ENCODE measurements at regions not wholly inside any gene's neighbourhood (a gene's known extent, or its start where the extent isn't known, plus 50 kb on each side); places are given as distances from the start of the nearest gene placed in this dataset.
A peak's percentile ranks its signal among the peaks of the same experiment; 100 is the strongest.

DNA sequence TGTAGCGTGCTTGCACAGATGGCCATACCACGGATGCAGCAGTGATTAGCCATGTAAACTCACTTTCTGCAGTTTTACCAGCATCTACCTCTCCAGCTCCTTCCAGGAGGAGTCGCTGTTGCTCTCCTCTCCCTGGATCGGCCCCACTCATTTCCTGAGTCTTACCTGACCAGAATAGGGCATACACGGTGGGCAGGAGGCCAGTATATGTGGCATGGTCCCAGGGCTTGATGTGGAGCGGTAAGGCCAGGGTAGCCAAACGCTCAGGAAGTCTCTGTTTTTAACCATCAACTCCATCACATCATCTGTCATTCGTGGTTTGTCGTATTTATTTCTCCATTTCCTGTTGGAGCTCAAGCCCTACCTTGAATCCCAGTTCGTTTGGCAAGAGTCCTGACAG, 163.4 kb upstream of the USP24 start:
- TF ChIP-seq, protein P1, sequence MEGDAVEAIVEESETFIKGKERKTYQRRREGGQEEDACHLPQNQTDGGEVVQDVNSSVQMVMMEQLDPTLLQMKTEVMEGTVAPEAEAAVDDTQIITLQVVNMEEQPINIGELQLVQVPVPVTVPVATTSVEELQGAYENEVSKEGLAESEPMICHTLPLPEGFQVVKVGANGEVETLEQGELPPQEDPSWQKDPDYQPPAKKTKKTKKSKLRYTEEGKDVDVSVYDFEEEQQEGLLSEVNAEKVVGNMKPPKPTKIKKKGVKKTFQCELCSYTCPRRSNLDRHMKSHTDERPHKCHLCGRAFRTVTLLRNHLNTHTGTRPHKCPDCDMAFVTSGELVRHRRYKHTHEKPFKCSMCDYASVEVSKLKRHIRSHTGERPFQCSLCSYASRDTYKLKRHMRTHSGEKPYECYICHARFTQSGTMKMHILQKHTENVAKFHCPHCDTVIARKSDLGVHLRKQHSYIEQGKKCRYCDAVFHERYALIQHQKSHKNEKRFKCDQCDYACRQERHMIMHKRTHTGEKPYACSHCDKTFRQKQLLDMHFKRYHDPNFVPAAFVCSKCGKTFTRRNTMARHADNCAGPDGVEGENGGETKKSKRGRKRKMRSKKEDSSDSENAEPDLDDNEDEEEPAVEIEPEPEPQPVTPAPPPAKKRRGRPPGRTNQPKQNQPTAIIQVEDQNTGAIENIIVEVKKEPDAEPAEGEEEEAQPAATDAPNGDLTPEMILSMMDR (IDR thresholded peaks at IDR 0.05; ENCODE audit: insufficient read depth, low read length): peak; percentile 27
- TF ChIP-seq GABPA (IDR thresholded peaks at IDR 0.05; ENCODE audit: low read depth): no peak
- H3K27ac ChIP-seq (replicated peaks): no peak overlapping the region

DNA sequence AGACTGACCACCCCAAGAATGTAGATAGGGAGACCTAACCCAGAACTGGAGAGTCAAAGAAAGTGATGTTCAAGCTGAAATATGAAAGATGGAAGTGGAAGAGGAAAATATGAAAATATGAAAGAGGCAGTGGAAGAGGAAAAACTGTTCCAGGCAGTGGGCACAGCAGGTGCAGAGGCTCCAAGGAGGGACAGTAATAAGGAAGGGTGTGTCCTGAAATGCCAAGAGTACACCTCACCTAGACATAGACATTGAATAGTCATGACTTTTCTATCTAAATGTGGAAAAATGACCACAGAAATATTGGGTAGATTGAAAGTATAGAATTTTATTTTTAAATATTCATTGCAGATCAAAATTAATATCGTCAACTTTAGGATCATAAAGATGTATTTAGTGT, 161.7 kb upstream of the USP24 start:
- H3K27ac ChIP-seq (replicated peaks): no peak overlapping the region
- no peak for DNase-seq (ENCODE audit: low read depth in 1 of 2, low spot score in 1 of 2)
- TF ChIP-seq, protein P1 (IDR thresholded peaks at IDR 0.05; ENCODE audit: insufficient read depth, low read length): no peak
- TF ChIP-seq GABPA (IDR thresholded peaks at IDR 0.05; ENCODE audit: low read depth) (no peak), POLR2AphosphoS5 (IDR thresholded peaks at IDR 0.05; ENCODE audit: low read depth) (no peak), SPI1 (IDR thresholded peaks at IDR 0.05; ENCODE audit: borderline replicate concordance, low read depth) (no peak)
- TF ChIP-seq, protein P2, sequence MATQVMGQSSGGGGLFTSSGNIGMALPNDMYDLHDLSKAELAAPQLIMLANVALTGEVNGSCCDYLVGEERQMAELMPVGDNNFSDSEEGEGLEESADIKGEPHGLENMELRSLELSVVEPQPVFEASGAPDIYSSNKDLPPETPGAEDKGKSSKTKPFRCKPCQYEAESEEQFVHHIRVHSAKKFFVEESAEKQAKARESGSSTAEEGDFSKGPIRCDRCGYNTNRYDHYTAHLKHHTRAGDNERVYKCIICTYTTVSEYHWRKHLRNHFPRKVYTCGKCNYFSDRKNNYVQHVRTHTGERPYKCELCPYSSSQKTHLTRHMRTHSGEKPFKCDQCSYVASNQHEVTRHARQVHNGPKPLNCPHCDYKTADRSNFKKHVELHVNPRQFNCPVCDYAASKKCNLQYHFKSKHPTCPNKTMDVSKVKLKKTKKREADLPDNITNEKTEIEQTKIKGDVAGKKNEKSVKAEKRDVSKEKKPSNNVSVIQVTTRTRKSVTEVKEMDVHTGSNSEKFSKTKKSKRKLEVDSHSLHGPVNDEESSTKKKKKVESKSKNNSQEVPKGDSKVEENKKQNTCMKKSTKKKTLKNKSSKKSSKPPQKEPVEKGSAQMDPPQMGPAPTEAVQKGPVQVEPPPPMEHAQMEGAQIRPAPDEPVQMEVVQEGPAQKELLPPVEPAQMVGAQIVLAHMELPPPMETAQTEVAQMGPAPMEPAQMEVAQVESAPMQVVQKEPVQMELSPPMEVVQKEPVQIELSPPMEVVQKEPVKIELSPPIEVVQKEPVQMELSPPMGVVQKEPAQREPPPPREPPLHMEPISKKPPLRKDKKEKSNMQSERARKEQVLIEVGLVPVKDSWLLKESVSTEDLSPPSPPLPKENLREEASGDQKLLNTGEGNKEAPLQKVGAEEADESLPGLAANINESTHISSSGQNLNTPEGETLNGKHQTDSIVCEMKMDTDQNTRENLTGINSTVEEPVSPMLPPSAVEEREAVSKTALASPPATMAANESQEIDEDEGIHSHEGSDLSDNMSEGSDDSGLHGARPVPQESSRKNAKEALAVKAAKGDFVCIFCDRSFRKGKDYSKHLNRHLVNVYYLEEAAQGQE (IDR thresholded peaks at IDR 0.05; ENCODE audit: insufficient replicate concordance, low read depth): no peak
- H3K27me3 ChIP-seq (ENCODE audit: insufficient read depth, poor library complexity, severe bottlenecking): no peaks in the 10 kb centered on the region
- no peak overlapping the region for H3K4me3 ChIP-seq (replicated peaks; ENCODE audit: insufficient read depth, low read length)

More for the DNA sequence above, 163.4 kb upstream of the USP24 start:
- H3K4me3 ChIP-seq (replicated peaks; ENCODE audit: insufficient read depth, low read length): no peak overlapping the region
- no peaks in the 10 kb centered on the region for H3K27me3 ChIP-seq (ENCODE audit: insufficient read depth, poor library complexity, severe bottlenecking)
- DNase-seq (ENCODE audit: low read depth in 1 of 2, low spot score in 1 of 2): peak in 1 of 2 experiments; percentile 6

DNA sequence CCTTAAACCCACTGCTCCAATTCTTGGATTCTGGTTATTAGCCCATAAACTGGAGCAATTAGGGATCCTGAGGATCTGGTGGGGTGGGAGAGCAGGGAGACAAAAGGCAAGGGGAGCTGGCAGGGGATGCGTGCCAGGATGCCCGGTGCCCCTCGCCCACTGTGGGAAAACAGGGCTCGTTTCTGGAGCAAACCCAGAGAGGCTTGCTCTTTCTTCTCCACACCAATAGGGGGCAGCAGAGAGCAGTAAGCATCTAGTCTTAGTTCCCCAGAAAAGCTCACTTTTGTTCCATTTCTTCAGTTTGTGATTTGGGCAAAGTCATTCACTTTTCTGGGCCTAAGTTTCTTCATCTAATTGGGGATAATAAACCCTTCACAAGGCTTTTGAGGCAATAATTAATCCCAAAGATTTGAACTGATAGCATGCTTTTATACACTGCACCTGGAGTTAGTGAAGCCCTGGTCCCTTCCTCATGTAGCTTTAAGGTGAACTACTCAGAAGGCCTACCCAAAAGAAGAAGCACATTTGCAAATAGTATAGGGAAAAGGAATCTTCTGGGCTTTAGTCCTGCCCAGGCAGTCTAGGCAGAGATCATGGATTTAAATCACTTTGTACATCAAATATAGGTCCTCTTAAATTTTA, 160.6 kb upstream of the USP24 start:
- Histone ChIP-seq H3K27ac (replicated peaks) (no peak overlapping the region), H3K27me3 (ENCODE audit: insufficient read depth, poor library complexity, severe bottlenecking) (no peaks in the 10 kb centered on the region), H3K4me3 (replicated peaks; ENCODE audit: insufficient read depth, low read length) (no peak overlapping the region)
- DNase-seq (ENCODE audit: low read depth in 1 of 2, low spot score in 1 of 2): peak; percentile 10 to 31
- TF ChIP-seq POLR2AphosphoS5 (IDR thresholded peaks at IDR 0.05; ENCODE audit: low read depth) (no peak), GABPA (IDR thresholded peaks at IDR 0.05; ENCODE audit: low read depth) (no peak)
- TF ChIP-seq, protein P1 (IDR thresholded peaks at IDR 0.05; ENCODE audit: insufficient read depth, low read length): peak; percentile 78

DNA sequence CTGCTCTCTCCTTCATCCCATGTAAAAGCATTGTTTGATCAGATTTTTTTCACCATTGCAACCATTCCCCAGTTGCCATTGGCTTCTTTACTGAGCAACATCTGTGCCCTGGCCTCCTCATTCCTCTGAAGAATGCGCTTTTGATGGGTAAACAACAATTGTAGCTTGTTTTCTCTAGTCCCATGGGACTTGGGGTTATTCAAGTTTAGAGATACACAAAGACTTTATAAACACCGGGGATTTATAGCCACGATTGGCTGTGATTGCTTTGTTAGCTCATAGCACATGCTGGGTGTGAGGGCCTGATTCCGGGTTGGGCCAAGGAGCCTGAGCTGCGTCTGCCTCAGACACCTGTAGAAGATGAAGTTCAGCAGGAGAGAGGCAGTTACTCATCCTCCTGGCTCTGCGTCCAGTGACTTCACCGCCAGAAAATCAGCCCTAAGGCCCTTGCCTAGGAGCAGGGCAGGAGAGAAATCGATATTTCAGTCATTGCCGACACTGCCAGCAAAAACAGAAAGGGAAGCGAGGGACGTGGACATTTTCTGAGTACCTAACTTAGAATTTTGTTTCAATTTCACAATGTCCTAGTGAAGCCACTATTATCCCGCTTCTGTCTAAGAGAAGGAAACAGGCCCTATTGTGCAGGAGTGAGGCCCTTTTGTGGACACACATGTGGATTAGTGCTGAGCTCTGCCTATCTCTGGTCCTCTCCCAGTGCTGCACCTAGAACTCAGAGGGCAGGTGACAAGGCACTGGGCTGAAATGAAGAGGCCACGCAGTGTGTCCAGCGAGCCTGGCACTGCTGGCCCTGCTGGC, 159.8 kb upstream of the USP24 start:
- no peak for TF ChIP-seq POLR2AphosphoS5 (IDR thresholded peaks at IDR 0.05; ENCODE audit: low read depth)
- TF ChIP-seq, protein P1 (IDR thresholded peaks at IDR 0.05; ENCODE audit: insufficient read depth, low read length): no peak
- TF ChIP-seq GABPA (IDR thresholded peaks at IDR 0.05; ENCODE audit: low read depth): no peak
- no peak for TF ChIP-seq SPI1 (IDR thresholded peaks at IDR 0.05; ENCODE audit: borderline replicate concordance, low read depth)
- TF ChIP-seq, protein P2 (IDR thresholded peaks at IDR 0.05; ENCODE audit: insufficient replicate concordance, low read depth): no peak
- H3K27ac ChIP-seq (replicated peaks): no peak overlapping the region
- no peaks in the 10 kb centered on the region for H3K27me3 ChIP-seq (ENCODE audit: insufficient read depth, poor library complexity, severe bottlenecking)
- DNase-seq (ENCODE audit: low read depth in 1 of 2, low spot score in 1 of 2): no peak
- H3K4me3 ChIP-seq (replicated peaks; ENCODE audit: insufficient read depth, low read length): no peak overlapping the region
